ENCODE measurements at regions not wholly inside any gene's neighbourhood (a gene's known extent, or its start where the extent isn't known, plus 50 kb on each side); places are given as distances from the start of the nearest gene placed in this dataset.

DNA sequence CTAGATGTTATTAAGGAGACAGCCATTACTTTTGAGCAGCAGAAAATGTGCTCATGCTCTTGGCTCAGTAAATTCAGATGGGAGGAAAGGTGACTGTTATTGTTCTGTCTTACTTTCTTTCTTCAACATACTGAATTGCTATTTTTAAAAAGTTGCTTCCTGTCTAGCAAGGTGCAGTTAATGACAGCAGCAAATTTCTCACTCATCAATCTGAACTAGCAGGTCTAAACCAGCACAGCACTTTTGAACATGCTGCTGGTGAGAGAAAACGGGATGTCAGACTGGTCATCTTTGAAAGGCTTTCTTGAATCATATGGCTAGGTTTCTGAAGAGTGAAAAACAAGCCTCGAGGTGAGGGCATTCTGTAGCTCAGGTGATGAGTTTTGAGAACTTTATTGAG lies 384.7 kb downstream of the MFSD1 start:
- H3K9ac ChIP-seq: no peak overlapping the region
- no peak overlapping the region for H3K27ac ChIP-seq
- TF ChIP-seq CTCF (conservative IDR thresholded peaks at IDR 0.05; ENCODE audit: low read depth, low read length): no peak
- no peak overlapping the region for H3K4me2 ChIP-seq
- H3K27me3 ChIP-seq (ENCODE audit: insufficient read depth, low read depth): no peaks in the 10 kb centered on the region
- no peak overlapping the region; the same call in 1 of the 2 replicates for H2AFZ ChIP-seq (ENCODE audit: low read depth)
- H3K4me3 ChIP-seq (IDR thresholded peaks at IDR 0.05; ENCODE audit: insufficient read depth, low read depth, low read length): no peak overlapping the region
- H3K4me1 ChIP-seq (ENCODE audit: low read depth, poor library complexity, severe bottlenecking): no peaks in the 10 kb centered on the region
- H3K36me3 ChIP-seq (ENCODE audit: insufficient read depth): no peaks in the 10 kb centered on the region
- H3K79me2 ChIP-seq (ENCODE audit: insufficient read depth, low read depth): no peaks in the 10 kb centered on the region
- H4K20me1 ChIP-seq (ENCODE audit: insufficient read depth): no peaks in the 10 kb centered on the region

DNA sequence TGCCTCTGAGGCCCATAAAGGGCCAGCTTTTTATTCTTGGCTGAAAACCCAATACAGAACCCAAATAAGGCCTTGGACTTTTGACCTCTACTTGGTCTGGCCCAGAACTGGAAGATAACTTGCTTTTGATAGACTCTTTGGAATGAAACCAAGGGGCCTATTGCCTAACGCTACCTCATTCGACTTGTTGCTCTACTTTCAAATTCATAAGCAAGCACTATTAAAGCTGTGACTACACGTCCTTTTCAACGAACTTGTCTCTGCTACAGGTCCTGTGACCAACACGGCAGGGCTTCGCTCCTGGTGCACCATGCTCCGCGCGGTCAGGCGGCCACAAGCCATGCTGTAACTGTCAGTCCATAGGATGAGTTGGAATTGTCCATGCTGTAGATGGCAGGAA lies 385.4 kb downstream of the MFSD1 start:
- Histone ChIP-seq H3K27ac (no peak overlapping the region), H3K79me2 (ENCODE audit: insufficient read depth, low read depth) (no peaks in the 10 kb centered on the region), H3K4me1 (ENCODE audit: low read depth, poor library complexity, severe bottlenecking) (no peaks in the 10 kb centered on the region), H4K20me1 (ENCODE audit: insufficient read depth) (no peaks in the 10 kb centered on the region), H3K4me2 (no peak overlapping the region), H2AFZ (ENCODE audit: low read depth) (no peak overlapping the region), H3K4me3 (IDR thresholded peaks at IDR 0.05; ENCODE audit: insufficient read depth, low read depth, low read length) (no peak overlapping the region), H3K9ac (no peak overlapping the region), H3K36me3 (ENCODE audit: insufficient read depth) (no peaks in the 10 kb centered on the region), H3K27me3 (ENCODE audit: insufficient read depth, low read depth) (no peaks in the 10 kb centered on the region)
- no peak for TF ChIP-seq CTCF (conservative IDR thresholded peaks at IDR 0.05; ENCODE audit: low read depth, low read length)

DNA sequence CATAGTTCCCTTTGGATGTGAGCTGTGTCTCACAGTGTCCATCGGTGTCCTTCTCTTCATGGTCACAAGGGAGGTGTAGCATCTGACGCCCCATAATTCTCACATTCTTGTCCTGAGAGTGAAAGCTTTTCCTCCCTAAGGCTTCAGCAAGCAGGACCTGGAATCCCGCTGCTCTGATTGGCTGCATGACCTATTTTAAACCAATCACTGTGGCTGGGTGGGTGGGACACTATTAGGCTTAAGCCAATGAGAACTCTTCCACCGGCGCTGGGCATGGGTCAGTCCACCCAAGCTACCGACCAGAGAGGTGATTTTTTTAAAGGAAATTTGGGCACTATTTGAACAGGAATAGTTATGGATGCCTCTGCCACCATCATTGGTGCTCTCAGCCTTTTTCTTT lies 385.9 kb downstream of the MFSD1 start:
- no peaks in the 10 kb centered on the region for H3K4me1 ChIP-seq (ENCODE audit: low read depth, poor library complexity, severe bottlenecking)
- no peak overlapping the region for H3K27ac ChIP-seq
- no peaks in the 10 kb centered on the region for H3K36me3 ChIP-seq (ENCODE audit: insufficient read depth)
- no peak for TF ChIP-seq CTCF (conservative IDR thresholded peaks at IDR 0.05; ENCODE audit: low read depth, low read length)
- no peaks in the 10 kb centered on the region for H3K79me2 ChIP-seq (ENCODE audit: insufficient read depth, low read depth)
- no peak overlapping the region for H2AFZ ChIP-seq (ENCODE audit: low read depth)
- H3K4me2 ChIP-seq: no peak overlapping the region
- H3K9ac ChIP-seq: no peak overlapping the region
- H3K4me3 ChIP-seq (IDR thresholded peaks at IDR 0.05; ENCODE audit: insufficient read depth, low read depth, low read length): no peak overlapping the region
- no peaks in the 10 kb centered on the region for H4K20me1 ChIP-seq (ENCODE audit: insufficient read depth)
- no peaks in the 10 kb centered on the region for H3K27me3 ChIP-seq (ENCODE audit: insufficient read depth, low read depth)

GRCh38 chr3:159189994-159190669 lies 388.3 kb downstream of the MFSD1 start:
- no peaks in the 10 kb centered on the region for H3K36me3 ChIP-seq (ENCODE audit: insufficient read depth)
- H3K9ac ChIP-seq: no peak overlapping the region
- no peak overlapping the region for H3K4me3 ChIP-seq (IDR thresholded peaks at IDR 0.05; ENCODE audit: insufficient read depth, low read depth, low read length)
- no peaks in the 10 kb centered on the region for H3K27me3 ChIP-seq (ENCODE audit: insufficient read depth, low read depth)
- H3K4me2 ChIP-seq: no peak overlapping the region
- no peak overlapping the region for H2AFZ ChIP-seq (ENCODE audit: low read depth)
- H4K20me1 ChIP-seq (ENCODE audit: insufficient read depth): no peaks in the 10 kb centered on the region
- no peak overlapping the region for H3K27ac ChIP-seq
- H3K4me1 ChIP-seq (ENCODE audit: low read depth, poor library complexity, severe bottlenecking): no peaks in the 10 kb centered on the region
- no peaks in the 10 kb centered on the region for H3K79me2 ChIP-seq (ENCODE audit: insufficient read depth, low read depth)
- TF ChIP-seq CTCF (conservative IDR thresholded peaks at IDR 0.05; ENCODE audit: low read depth, low read length): no peak

Data from KMS-11 (cell line).